Smooth muscle cell (in vitro differentiated cells): ENCODE measurements at regions not wholly inside any gene's neighbourhood (a gene's known extent, or its start where the extent isn't known, plus 50 kb on each side); places are given as distances from the start of the nearest gene placed in this dataset.

Source experiments
- DNase-seq: peaks from one replicate; lab custom pipeline; 2025; ENCODE audit not compliant: unreplicated experiment; lab: John Stamatoyannopoulos, UW
- H2AFZ ChIP-seq: fragments of 200-600 bp; sonication (generic); 2 replicates; pipeline ENCODE4 v1.6.0; 2016; ENCODE audit warnings: antibody characterized with exemption, low read depth, mild to moderate bottlenecking
- H3F3A ChIP-seq: fragments of 200-600 bp; sonication (generic); 2 replicates; pipeline ENCODE4 v1.6.0; 2017; ENCODE audit warnings: antibody characterized with exemption, low read depth
- H3K27ac ChIP-seq: fragments of 200-600 bp; sonication (generic); 2 replicates; pipeline ENCODE4 v1.5.1; 2016; ENCODE audit warnings: low read depth, mild to moderate bottlenecking
- H3K27me3 ChIP-seq: fragments of 200-600 bp; sonication (generic); 2 replicates; pipeline ENCODE4 v1.6.1; 2016; ENCODE audit warnings: low read depth, mild to moderate bottlenecking
- H3K36me3 ChIP-seq: fragments of 200-600 bp; sonication (generic); 2 replicates; pipeline ENCODE4 v1.5.1; 2016; ENCODE audit warnings: low read depth
- H3K4me1 ChIP-seq: fragments of 200-600 bp; sonication (generic); 2 replicates; pipeline ENCODE4 v1.5.1; 2016; ENCODE audit warnings: low read depth
- H3K4me2 ChIP-seq: fragments of 200-600 bp; sonication (generic); 2 replicates; pipeline ENCODE4 v1.6.0; 2016; ENCODE audit warnings: mild to moderate bottlenecking
- H3K4me3 ChIP-seq: fragments of 200-600 bp; sonication (generic); 2 replicates; pipeline ENCODE4 v1.5.1; 2016; ENCODE audit warnings: mild to moderate bottlenecking
- H3K79me2 ChIP-seq: fragments of 200-600 bp; sonication (generic); 2 replicates; pipeline ENCODE4 v1.6.0; 2016; ENCODE audit warnings: low read depth, mild to moderate bottlenecking
- H3K9ac ChIP-seq: fragments of 200-600 bp; sonication (generic); 2 replicates; pipeline ENCODE4 v1.6.0; 2016; ENCODE audit warnings: low read depth
- H3K9me3 ChIP-seq: fragments of 200-600 bp; sonication (generic); replicated peaks from 2 replicates; pipeline ENCODE4 v1.5.1; 2016; ENCODE audit warnings: low read depth
- H4K20me1 ChIP-seq: fragments of 200-600 bp; sonication (generic); 2 replicates; pipeline ENCODE4 v1.6.0; 2016; ENCODE audit warnings: low read depth
- WGBS: methylation state at CpG from one replicate; pipeline ENCODE4 v1.1.7; 2016; ENCODE audit warnings: low lambda C conversion rate; 5-methylcytosine and 5-hydroxymethylcytosine counted together
- TF ChIP-seq, protein P1 (sequence below): fragments of 200-600 bp; sonication (generic); IDR thresholded peaks from 2 replicates; pipeline ENCODE4 v1.5.1; 2017; ENCODE audit warnings: borderline replicate concordance, mild to moderate bottlenecking, antibody characterized with exemption; ENCODE audit not compliant: insufficient read depth, poor library complexity, severe bottlenecking

DNA sequence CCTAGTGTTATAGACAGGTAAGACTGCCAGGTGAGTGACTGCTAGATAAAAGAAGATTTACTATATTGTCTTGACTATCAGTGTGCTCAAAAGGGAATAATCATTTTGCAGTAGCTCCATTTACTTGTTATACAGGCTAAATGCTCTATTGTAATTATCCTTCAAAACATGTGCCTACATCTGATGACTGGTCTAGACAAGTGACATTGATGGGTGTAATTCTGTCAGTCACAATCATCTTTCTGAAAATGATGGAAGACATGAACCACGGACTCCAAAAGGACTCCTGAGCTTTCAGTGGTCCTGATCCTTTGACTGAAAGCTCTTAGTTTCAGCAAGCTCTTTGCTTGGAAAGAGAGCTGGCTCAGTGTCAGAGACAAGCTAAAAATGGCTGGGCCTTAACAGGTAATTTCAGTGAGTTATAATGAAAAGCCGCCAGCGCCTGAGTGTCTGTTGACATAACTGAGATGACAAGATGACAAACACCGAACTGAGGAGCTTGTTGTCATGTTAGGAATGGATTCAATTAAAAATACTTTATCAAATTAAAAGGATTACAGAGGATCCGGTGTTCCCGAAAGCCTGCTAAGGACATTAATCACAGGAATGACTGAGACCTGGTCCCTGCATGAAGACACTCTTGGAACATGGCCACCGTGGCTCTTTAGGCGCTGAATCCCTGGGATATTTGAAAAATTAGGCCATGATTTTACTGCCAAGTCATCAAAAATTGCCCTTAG is 141.7 kb downstream of the CMPK2 start:
- 84% methylated on average over 8 of the region's 8 CpGs for WGBS
- Histone ChIP-seq H3K79me2 (no peaks in the 10 kb centered on the region), H2AFZ (no peak overlapping the region), H3K27ac (no peak overlapping the region), H3K9ac (no peak overlapping the region), H3K36me3 (no peaks in the 10 kb centered on the region), H3K4me1 (no peaks in the 10 kb centered on the region), H3K9me3 (no peaks in the 10 kb centered on the region), H3F3A (no peaks in the 10 kb centered on the region), H3K27me3 (no peaks in the 10 kb centered on the region), H3K4me2 (no peak overlapping the region), H4K20me1 (no peaks in the 10 kb centered on the region), H3K4me3 (no peak overlapping the region)
- DNase-seq = no peak
- TF ChIP-seq, protein P1, sequence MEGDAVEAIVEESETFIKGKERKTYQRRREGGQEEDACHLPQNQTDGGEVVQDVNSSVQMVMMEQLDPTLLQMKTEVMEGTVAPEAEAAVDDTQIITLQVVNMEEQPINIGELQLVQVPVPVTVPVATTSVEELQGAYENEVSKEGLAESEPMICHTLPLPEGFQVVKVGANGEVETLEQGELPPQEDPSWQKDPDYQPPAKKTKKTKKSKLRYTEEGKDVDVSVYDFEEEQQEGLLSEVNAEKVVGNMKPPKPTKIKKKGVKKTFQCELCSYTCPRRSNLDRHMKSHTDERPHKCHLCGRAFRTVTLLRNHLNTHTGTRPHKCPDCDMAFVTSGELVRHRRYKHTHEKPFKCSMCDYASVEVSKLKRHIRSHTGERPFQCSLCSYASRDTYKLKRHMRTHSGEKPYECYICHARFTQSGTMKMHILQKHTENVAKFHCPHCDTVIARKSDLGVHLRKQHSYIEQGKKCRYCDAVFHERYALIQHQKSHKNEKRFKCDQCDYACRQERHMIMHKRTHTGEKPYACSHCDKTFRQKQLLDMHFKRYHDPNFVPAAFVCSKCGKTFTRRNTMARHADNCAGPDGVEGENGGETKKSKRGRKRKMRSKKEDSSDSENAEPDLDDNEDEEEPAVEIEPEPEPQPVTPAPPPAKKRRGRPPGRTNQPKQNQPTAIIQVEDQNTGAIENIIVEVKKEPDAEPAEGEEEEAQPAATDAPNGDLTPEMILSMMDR = no peak

DNA sequence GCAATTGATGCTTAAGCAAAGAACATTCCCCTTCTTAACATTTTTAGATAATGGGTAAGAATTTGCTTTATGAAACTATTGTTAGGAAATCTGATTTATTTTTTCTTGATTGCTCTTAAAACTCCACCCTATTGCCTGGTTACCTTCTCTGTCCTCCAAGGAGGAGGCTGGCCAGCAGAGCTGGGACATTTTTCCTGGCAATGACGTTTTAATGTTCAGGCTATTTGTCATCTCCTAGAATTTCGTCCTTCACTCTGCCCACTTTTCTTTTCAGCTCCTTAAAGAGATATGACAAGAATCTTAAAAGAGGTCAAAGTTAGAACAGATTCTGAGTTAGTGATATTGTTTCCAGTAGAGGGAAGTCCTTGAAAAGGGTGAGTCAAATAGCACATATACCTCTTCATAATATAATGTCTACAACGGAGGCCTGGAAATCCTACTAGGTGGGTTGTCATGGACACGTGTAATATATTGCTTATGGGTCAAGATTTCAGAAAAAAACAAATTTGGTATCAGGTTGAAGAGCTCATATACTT is 141.0 kb downstream of the CMPK2 start:
- TF ChIP-seq, protein P1 = no peak
- Histone ChIP-seq H3K27ac (no peak overlapping the region), H3K27me3 (no peaks in the 10 kb centered on the region), H3K4me3 (no peak overlapping the region), H4K20me1 (no peaks in the 10 kb centered on the region), H2AFZ (no peak overlapping the region), H3K4me2 (no peak overlapping the region), H3K4me1 (no peaks in the 10 kb centered on the region), H3K79me2 (no peaks in the 10 kb centered on the region), H3K36me3 (no peaks in the 10 kb centered on the region), H3K9me3 (no peaks in the 10 kb centered on the region), H3F3A (no peaks in the 10 kb centered on the region), H3K9ac (no peak overlapping the region)
- 77% methylated on average over 4 of the region's 4 CpGs for WGBS
- no peak for DNase-seq

DNA sequence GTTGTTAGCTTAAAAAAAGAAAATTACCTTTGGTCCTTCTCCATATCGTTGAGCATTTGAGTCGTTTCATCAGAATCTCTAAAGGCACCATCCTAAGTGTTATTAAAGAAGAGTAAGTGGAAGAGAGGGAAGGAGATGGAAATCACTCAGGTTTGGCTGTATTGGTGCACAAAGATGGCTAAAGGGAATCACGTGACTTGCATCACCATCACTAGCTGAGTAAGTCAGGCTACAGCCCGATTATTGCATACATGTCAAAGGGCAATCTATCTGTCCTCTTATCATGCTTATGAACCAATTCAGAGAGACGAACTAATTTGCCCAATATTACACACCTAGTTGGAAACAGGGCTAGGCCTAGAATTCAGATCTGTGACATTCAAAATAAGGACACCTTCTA is 137.6 kb downstream of the CMPK2 start:
- H3K27me3 ChIP-seq = no peaks in the 10 kb centered on the region
- TF ChIP-seq, protein P1 = no peak
- no peaks in the 10 kb centered on the region for H4K20me1 ChIP-seq
- H3K27ac ChIP-seq = no peak overlapping the region
- no peaks in the 10 kb centered on the region for H3F3A ChIP-seq
- no peaks in the 10 kb centered on the region for H3K9me3 ChIP-seq
- 89% methylated on average over 5 of the region's 5 CpGs for WGBS
- no peak overlapping the region for H3K4me3 ChIP-seq
- H3K4me1 ChIP-seq = no peaks in the 10 kb centered on the region
- H3K4me2 ChIP-seq = no peak overlapping the region
- H3K79me2 ChIP-seq = no peaks in the 10 kb centered on the region
- H3K9ac ChIP-seq = no peak overlapping the region
- H3K36me3 ChIP-seq = no peaks in the 10 kb centered on the region
- no peak for DNase-seq
- H2AFZ ChIP-seq = no peak overlapping the region

DNA sequence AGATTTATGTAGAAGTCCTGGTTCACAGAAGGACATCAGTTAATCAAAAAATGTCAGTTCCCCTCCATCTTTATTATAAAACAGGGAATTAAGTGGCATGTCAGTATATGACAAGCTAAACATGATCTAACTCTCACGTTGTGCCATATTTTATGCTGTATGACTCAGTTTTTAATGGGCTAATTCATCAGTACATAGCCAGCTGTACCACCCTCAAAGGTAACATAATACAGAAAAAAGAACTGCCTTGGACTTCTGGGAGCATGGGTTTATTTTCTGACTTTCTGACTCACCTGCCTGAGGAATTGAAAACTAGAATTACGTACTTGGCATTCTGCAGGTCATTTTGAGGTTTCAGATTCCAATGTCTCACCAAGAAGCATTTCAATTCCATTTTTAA is 135.7 kb downstream of the CMPK2 start:
- H3K4me2 ChIP-seq = no peak overlapping the region

More for the DNA sequence above, 135.7 kb downstream of the CMPK2 start:
- WGBS = 80% methylated on average over 2 of the region's 2 CpGs
- DNase-seq = no peak
- no peaks in the 10 kb centered on the region for H4K20me1 ChIP-seq
- H3K79me2 ChIP-seq = no peaks in the 10 kb centered on the region
- no peak overlapping the region for H3K27ac ChIP-seq
- H3K9me3 ChIP-seq = no peaks in the 10 kb centered on the region
- H3K4me1 ChIP-seq = no peaks in the 10 kb centered on the region
- no peaks in the 10 kb centered on the region for H3K36me3 ChIP-seq
- no peak overlapping the region for H3K9ac ChIP-seq
- no peaks in the 10 kb centered on the region for H3F3A ChIP-seq
- H3K27me3 ChIP-seq = no peaks in the 10 kb centered on the region
- H3K4me3 ChIP-seq = no peak overlapping the region
- no peak overlapping the region for H2AFZ ChIP-seq
- TF ChIP-seq, protein P1 = no peak
